ENCODE measurements at regions not wholly inside any gene's neighbourhood (a gene's known extent, or its start where the extent isn't known, plus 50 kb on each side); places are given as distances from the start of the nearest gene placed in this dataset.

GRCh38 chr5:105878402-105878801 lies 1792.3 kb downstream of the EFNA5 start:
- TF ChIP-seq CTCF (IDR thresholded peaks at IDR 0.05), result no peak
- TF ChIP-seq POLR2A (IDR thresholded peaks at IDR 0.05), result no peak
